ENCODE measurements at regions not wholly inside any gene's neighbourhood (a gene's known extent, or its start where the extent isn't known, plus 50 kb on each side); places are given as distances from the start of the nearest gene placed in this dataset.
"Not testable (repeated sequence)": the region's sequence is repeated elsewhere in the genome, so short reads cannot be mapped to it uniquely, and the experiment has no call there.

DNA sequence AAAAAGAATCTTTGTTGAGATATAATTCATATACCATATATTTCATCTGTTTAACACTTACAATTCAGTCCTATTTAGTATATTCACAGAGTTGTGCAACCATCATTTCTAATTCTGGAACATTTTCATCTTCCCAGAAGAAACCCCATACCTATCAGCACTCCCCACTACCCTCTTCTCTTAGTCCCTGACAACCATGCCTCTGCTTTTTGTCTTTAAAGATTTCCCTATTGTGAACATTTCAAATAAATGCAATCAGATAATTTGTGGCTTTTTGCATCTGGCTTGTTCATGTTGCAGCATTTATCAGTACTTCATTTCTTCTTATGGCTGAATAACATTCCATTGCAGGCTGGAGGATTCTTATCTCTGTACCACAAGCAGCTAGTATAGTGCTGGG lies 305.9 kb upstream of the MEX3C start:
- Histone ChIP-seq H3K27ac (ENCODE audit: low read depth, low read length) (no peak overlapping the region), H3K4me1 (ENCODE audit: insufficient read depth, low read length) (no peaks in the 10 kb centered on the region), H3K9me3 (ENCODE audit: insufficient read depth, low read depth, low read length) (peaks cover 13% of the 10 kb centered on the region), H3K27me3 (ENCODE audit: insufficient read depth, low read length) (no peaks in the 10 kb centered on the region), H3K36me3 (ENCODE audit: insufficient read depth, low read length) (no peaks in the 10 kb centered on the region), H3K4me3 (ENCODE audit: low read length) (no peak overlapping the region), H3K9ac (ENCODE audit: low read depth, low read length) (no peak overlapping the region)

- Histone ChIP-seq H3K4me3 (ENCODE audit: low read length) (no peak overlapping the region), H3K27me3 (ENCODE audit: insufficient read depth, low read length) (no peaks in the 10 kb centered on the region), H3K36me3 (ENCODE audit: insufficient read depth, low read length) (no peaks in the 10 kb centered on the region), H3K9me3 (ENCODE audit: insufficient read depth, low read depth, low read length) (peaks cover 29% of the 10 kb centered on the region), H3K27ac (ENCODE audit: low read depth, low read length) (no peak overlapping the region), H3K4me1 (ENCODE audit: insufficient read depth, low read length) (no peaks in the 10 kb centered on the region), H3K9ac (ENCODE audit: low read depth, low read length) (no peak overlapping the region)
- 95% methylated on average over 3 of the region's 3 CpGs for WGBS
These were observed 309.3 kb upstream of the MEX3C start for GRCh38 chr18:51506811-51507210.

DNA sequence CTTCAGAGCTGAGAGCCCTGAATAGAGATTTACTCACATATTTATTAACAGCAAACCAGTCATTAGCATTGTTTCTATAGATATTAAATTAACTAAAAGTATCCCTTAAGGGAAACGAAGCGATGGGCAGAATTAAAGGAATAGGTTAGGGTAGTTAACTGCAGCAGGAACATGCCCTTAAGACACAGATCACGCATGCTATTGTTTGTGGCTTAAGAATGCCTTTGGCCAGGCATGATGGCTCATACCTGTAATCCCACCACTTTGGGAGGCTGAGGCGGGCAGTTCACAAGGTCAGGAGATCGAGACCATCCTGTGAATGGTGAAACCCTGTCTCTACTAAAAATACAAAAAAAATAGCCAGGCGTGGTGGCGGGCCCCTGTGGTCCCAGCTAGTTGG lies 310.9 kb upstream of the MEX3C start:
- not testable (repeated sequence) for H3K4me1 ChIP-seq (ENCODE audit: insufficient read depth, low read length); H3K36me3 ChIP-seq (ENCODE audit: insufficient read depth, low read length); H3K27me3 ChIP-seq (ENCODE audit: insufficient read depth, low read length); H3K4me3 ChIP-seq (ENCODE audit: low read length); H3K9ac ChIP-seq (ENCODE audit: low read depth, low read length); H3K27ac ChIP-seq (ENCODE audit: low read depth, low read length)
- H3K9me3 ChIP-seq (ENCODE audit: insufficient read depth, low read depth, low read length) = peaks cover 29% of the 10 kb centered on the region
- 95% methylated on average over 7 of the region's 7 CpGs for WGBS

GRCh38 chr18:51510020-51510419 lies 312.5 kb upstream of the MEX3C start:
- Histone ChIP-seq H3K4me1 (ENCODE audit: insufficient read depth, low read length) (no peaks in the 10 kb centered on the region), H3K27me3 (ENCODE audit: insufficient read depth, low read length) (no peaks in the 10 kb centered on the region), H3K9ac (ENCODE audit: low read depth, low read length) (no peak overlapping the region), H3K4me3 (ENCODE audit: low read length) (no peak overlapping the region), H3K36me3 (ENCODE audit: insufficient read depth, low read length) (no peaks in the 10 kb centered on the region), H3K9me3 (ENCODE audit: insufficient read depth, low read depth, low read length) (peaks cover 29% of the 10 kb centered on the region), H3K27ac (ENCODE audit: low read depth, low read length) (no peak overlapping the region)

DNA sequence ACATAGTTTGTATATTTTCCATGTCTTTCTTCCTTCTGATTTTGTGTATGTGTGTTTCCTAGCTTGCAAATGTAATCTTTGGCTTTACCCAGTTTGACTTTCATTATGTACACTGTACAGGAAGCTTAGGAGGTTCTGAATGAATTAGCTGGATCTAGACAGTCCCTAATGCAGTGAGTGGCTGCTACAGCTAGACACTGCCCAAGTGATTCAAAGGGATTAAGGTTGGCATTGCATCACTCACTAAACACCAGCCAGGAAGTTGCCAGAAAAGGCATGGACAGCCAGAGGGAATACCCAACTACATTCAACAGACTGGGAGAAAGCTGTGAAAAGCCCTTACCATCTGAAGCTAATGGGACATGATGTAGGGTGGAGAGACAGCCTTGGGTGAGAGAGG lies 316.0 kb upstream of the MEX3C start:
- H3K4me1 ChIP-seq (ENCODE audit: insufficient read depth, low read length) = no peaks in the 10 kb centered on the region
- no peak overlapping the region for H3K4me3 ChIP-seq (ENCODE audit: low read length)
- H3K36me3 ChIP-seq (ENCODE audit: insufficient read depth, low read length) = no peaks in the 10 kb centered on the region
- no peak overlapping the region for H3K9ac ChIP-seq (ENCODE audit: low read depth, low read length)
- no peak overlapping the region for H3K27ac ChIP-seq (ENCODE audit: low read depth, low read length)
- H3K27me3 ChIP-seq (ENCODE audit: insufficient read depth, low read length) = no peaks in the 10 kb centered on the region
- peaks cover 16% of the 10 kb centered on the region for H3K9me3 ChIP-seq (ENCODE audit: insufficient read depth, low read depth, low read length)

GRCh38 chr18:51514128-51514527 lies 316.6 kb upstream of the MEX3C start:
- Histone ChIP-seq H3K36me3 (ENCODE audit: insufficient read depth, low read length) (no peaks in the 10 kb centered on the region), H3K4me1 (ENCODE audit: insufficient read depth, low read length) (no peaks in the 10 kb centered on the region), H3K4me3 (ENCODE audit: low read length) (no peak overlapping the region), H3K9ac (ENCODE audit: low read depth, low read length) (no peak overlapping the region), H3K9me3 (ENCODE audit: insufficient read depth, low read depth, low read length) (peaks cover 11% of the 10 kb centered on the region), H3K27me3 (ENCODE audit: insufficient read depth, low read length) (no peaks in the 10 kb centered on the region), H3K27ac (ENCODE audit: low read depth, low read length) (no peak overlapping the region)
- 80% methylated on average over 2 of the region's 2 CpGs for WGBS

DNA sequence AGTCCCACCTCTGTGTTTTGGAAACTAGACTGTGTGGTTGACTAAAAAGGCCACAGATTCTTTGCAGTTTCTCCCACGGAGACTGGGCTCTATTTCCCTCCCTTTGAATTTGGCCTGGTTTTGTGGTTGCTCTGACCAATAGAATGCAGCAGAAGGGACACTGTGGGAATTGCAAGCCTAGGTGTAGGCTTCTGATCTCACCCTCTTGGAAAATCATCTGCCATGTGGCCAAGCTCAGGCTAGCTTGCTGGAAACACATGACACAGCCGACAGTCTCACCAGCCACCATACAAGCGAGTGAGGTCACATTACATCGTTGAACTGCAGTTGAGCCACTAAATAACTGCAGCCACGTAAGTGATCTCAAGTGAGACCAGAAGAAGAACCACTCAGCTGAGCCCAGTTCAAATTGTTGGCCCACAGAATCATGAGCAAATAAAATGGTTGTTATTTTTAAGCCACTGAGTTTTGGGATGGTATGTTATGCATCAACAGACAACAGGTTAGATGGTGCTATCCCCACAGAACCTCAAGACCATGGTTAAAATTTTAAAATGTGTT lies 319.1 kb upstream of the MEX3C start:
- Histone ChIP-seq H3K4me3 (ENCODE audit: low read length) (no peak overlapping the region), H3K9ac (ENCODE audit: low read depth, low read length) (no peak overlapping the region), H3K9me3 (ENCODE audit: insufficient read depth, low read depth, low read length) (no peaks in the 10 kb centered on the region), H3K36me3 (ENCODE audit: insufficient read depth, low read length) (no peaks in the 10 kb centered on the region), H3K27me3 (ENCODE audit: insufficient read depth, low read length) (no peaks in the 10 kb centered on the region), H3K4me1 (ENCODE audit: insufficient read depth, low read length) (no peaks in the 10 kb centered on the region; the same call in 1 of the 2 replicates), H3K27ac (ENCODE audit: low read depth, low read length) (no peak overlapping the region)
- WGBS = 93% methylated on average over 5 of the region's 5 CpGs

DNA sequence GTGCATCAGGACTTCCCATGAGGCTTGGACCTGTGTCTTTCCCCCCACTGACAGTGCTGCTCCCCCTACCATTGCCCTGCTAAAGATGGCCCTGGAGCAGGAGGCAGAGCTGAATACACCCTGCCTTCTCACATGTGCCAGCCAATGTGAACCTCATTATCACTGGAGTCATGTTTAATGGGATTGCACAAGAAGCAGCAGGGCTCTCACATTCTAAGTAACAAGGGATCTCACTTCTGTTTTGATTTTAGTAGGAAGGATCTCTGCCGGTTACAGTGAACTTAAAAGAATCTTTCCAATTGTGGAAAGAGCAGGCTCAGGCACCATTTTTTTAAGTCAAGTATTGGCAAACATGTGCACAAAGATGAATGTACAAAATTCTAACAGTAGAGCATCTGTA lies 322.1 kb upstream of the MEX3C start:
- 80% methylated on average over 1 of the region's 1 CpG for WGBS
- Histone ChIP-seq H3K9me3 (ENCODE audit: insufficient read depth, low read depth, low read length) (no peaks in the 10 kb centered on the region), H3K9ac (ENCODE audit: low read depth, low read length) (no peak overlapping the region), H3K4me3 (ENCODE audit: low read length) (no peak overlapping the region), H3K27me3 (ENCODE audit: insufficient read depth, low read length) (no peaks in the 10 kb centered on the region), H3K4me1 (ENCODE audit: insufficient read depth, low read length) (peaks cover 11% of the 10 kb centered on the region), H3K27ac (ENCODE audit: low read depth, low read length) (no peak overlapping the region), H3K36me3 (ENCODE audit: insufficient read depth, low read length) (no peaks in the 10 kb centered on the region)

- H3K27me3 ChIP-seq (ENCODE audit: insufficient read depth, low read length) = no peaks in the 10 kb centered on the region
- no CpG with 5 or more reads among the region's 1 CpG for WGBS
These were observed 323.2 kb upstream of the MEX3C start for GRCh38 chr18:51520676-51521180.

DNA sequence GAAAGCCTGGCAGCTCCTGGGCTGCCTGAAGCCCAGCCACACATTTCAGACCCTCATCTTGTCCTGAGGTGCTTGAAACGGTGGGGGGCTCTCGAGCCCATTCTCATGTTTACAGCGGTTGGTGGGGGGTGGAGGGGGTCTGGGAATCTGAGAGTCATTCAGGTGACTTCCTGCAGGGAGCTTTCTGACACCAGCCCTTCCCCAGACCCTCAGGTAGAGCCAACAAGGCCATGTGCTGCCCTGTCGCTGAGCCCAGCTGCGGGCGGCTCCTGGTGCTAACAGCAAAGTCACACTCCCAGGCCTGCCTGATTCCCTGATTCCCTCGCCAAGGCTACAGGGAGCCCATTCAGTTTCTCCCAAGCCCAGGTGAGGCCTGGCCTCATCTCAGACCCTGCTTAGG lies 324.9 kb upstream of the MEX3C start:
- Histone ChIP-seq H3K9me3 (ENCODE audit: insufficient read depth, low read depth, low read length) (no peaks in the 10 kb centered on the region), H3K27me3 (ENCODE audit: insufficient read depth, low read length) (no peaks in the 10 kb centered on the region), H3K4me3 (ENCODE audit: low read length) (no peak overlapping the region), H3K36me3 (ENCODE audit: insufficient read depth, low read length) (no peaks in the 10 kb centered on the region), H3K4me1 (ENCODE audit: insufficient read depth, low read length) (peaks cover 11% of the 10 kb centered on the region), H3K9ac (ENCODE audit: low read depth, low read length) (no peak overlapping the region), H3K27ac (ENCODE audit: low read depth, low read length) (peak overlapping the region; percentile 30; the same call in 1 of the 2 replicates)
- WGBS = 69% methylated on average over 6 of the region's 7 CpGs

More at GRCh38 chr18:51520676-51521180, 323.2 kb upstream of the MEX3C start:
- Histone ChIP-seq H3K4me1 (ENCODE audit: insufficient read depth, low read length) (peaks cover 11% of the 10 kb centered on the region), H3K9me3 (ENCODE audit: insufficient read depth, low read depth, low read length) (no peaks in the 10 kb centered on the region), H3K4me3 (ENCODE audit: low read length) (no peak overlapping the region), H3K9ac (ENCODE audit: low read depth, low read length) (no peak overlapping the region), H3K36me3 (ENCODE audit: insufficient read depth, low read length) (no peaks in the 10 kb centered on the region), H3K27ac (ENCODE audit: low read depth, low read length) (no peak overlapping the region)

DNA sequence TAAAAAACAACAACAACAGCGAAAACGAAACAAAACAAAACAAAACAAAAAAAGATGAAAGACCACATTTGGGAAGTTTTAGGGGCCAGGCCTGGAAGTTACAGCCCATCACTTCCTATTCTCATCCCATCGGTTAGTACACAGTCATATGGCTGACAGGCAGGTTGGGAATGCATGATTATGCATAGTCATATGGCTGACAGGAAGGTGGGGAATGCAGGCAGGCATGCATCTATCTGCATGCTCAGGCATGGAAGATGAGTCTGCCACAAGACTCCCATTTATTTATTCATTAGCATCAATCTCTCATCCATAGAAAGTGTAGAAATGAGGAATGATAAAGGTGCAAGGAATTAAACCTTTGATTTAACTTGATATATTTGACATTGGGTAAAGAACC lies 325.3 kb upstream of the MEX3C start:
- Histone ChIP-seq H3K27ac (ENCODE audit: low read depth, low read length) (peak overlapping the region; percentile 30; the same call in 1 of the 2 replicates), H3K4me3 (ENCODE audit: low read length) (no peak overlapping the region), H3K9me3 (ENCODE audit: insufficient read depth, low read depth, low read length) (no peaks in the 10 kb centered on the region), H3K36me3 (ENCODE audit: insufficient read depth, low read length) (no peaks in the 10 kb centered on the region), H3K4me1 (ENCODE audit: insufficient read depth, low read length) (peaks cover 11% of the 10 kb centered on the region), H3K9ac (ENCODE audit: low read depth, low read length) (no peak overlapping the region), H3K27me3 (ENCODE audit: insufficient read depth, low read length) (no peaks in the 10 kb centered on the region)
- 86% methylated on average over 2 of the region's 3 CpGs for WGBS

DNA sequence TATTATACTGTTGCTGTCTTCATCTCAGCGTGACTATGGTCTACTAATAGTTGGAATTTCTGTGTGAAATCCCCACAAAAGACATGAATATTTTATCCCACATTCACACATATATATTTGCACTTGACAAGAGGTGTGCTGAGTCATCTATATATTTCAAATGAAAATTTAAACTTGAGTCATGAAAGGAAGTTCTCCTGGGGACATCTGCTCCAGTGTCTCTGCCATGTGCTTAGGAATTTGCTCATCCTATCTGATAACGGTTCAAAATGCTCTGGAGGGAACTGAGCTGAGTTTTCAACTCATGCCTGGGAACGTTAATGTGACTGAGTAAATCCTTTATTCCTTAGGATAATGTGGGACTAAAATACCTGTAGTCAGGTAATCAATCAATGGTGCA lies 326.2 kb upstream of the MEX3C start:
- Histone ChIP-seq H3K4me1 (ENCODE audit: insufficient read depth, low read length) (peaks cover 11% of the 10 kb centered on the region), H3K27me3 (ENCODE audit: insufficient read depth, low read length) (no peaks in the 10 kb centered on the region), H3K27ac (ENCODE audit: low read depth, low read length) (no peak overlapping the region), H3K9ac (ENCODE audit: low read depth, low read length) (no peak overlapping the region), H3K36me3 (ENCODE audit: insufficient read depth, low read length) (no peaks in the 10 kb centered on the region), H3K4me3 (ENCODE audit: low read length) (no peak overlapping the region), H3K9me3 (ENCODE audit: insufficient read depth, low read depth, low read length) (no peaks in the 10 kb centered on the region)
- WGBS = 89% methylated on average over 3 of the region's 3 CpGs
